ENCODE measurements at regions not wholly inside any gene's neighbourhood (a gene's known extent, or its start where the extent isn't known, plus 50 kb on each side); places are given as distances from the start of the nearest gene placed in this dataset.

DNA sequence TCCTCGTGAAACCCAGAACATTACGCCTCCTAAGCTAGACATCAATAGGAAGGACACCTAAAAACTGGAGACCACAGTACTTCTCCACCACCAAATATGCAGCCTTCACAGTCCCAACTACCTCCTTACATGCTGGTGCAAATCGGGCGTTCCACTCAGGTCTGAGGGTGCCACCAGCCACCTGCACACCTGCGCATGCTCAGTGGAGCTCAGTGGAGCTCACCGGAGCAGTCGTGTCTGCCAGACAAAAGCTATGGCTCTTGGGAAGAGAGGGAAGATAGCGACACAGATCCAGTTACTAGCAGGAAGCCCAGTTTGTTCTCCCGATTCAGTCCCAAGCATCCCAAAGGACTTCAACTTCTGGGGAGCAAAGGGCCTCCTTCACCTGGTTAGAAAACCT lies 237.1 kb downstream of the TSHZ3 start:
- Histone ChIP-seq H3K9me3 (no peaks in the 10 kb centered on the region), H3K4me1 (ENCODE audit: low read depth) (no peaks in the 10 kb centered on the region), H3K36me3 (ENCODE audit: low read depth) (no peaks in the 10 kb centered on the region), H3K4me3 (no peak overlapping the region)
- ATAC-seq (no peak), DNase-seq (no peak)
- intact Hi-C loops (cut with DNase I, micrococcal nuclease), result no loop called here
- TF ChIP-seq, protein P1, sequence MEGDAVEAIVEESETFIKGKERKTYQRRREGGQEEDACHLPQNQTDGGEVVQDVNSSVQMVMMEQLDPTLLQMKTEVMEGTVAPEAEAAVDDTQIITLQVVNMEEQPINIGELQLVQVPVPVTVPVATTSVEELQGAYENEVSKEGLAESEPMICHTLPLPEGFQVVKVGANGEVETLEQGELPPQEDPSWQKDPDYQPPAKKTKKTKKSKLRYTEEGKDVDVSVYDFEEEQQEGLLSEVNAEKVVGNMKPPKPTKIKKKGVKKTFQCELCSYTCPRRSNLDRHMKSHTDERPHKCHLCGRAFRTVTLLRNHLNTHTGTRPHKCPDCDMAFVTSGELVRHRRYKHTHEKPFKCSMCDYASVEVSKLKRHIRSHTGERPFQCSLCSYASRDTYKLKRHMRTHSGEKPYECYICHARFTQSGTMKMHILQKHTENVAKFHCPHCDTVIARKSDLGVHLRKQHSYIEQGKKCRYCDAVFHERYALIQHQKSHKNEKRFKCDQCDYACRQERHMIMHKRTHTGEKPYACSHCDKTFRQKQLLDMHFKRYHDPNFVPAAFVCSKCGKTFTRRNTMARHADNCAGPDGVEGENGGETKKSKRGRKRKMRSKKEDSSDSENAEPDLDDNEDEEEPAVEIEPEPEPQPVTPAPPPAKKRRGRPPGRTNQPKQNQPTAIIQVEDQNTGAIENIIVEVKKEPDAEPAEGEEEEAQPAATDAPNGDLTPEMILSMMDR (IDR thresholded peaks at IDR 0.05), result no peak

DNA sequence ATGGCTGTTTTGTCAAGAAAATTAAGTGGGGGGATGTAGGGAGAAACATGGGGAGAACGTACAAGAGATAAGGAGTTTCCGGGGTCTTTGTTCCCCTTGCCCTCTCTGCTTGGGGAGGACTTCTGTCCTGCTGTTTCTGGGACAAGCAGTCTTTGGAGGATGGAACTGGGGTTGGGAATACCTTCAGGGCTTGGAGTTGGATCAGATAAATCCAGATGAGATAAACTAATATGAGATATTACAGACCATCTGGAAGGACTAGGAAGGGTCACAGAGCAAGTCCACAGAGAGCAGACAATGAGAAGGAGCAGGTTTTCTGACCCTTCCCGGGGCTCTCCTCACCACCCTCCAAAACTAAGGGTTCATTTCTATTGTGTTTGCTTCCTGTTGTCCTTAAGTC lies 237.5 kb downstream of the TSHZ3 start:
- ATAC-seq, result no peak
- DNase-seq, result no peak
- no peak overlapping the region for H3K4me3 ChIP-seq
- no peaks in the 10 kb centered on the region for H3K9me3 ChIP-seq
- H3K36me3 ChIP-seq (ENCODE audit: low read depth), result no peaks in the 10 kb centered on the region
- TF ChIP-seq, protein P1 (IDR thresholded peaks at IDR 0.05), result no peak
- intact Hi-C loops (cut with DNase I, micrococcal nuclease), result no loop called here
- no peaks in the 10 kb centered on the region for H3K4me1 ChIP-seq (ENCODE audit: low read depth)

DNA sequence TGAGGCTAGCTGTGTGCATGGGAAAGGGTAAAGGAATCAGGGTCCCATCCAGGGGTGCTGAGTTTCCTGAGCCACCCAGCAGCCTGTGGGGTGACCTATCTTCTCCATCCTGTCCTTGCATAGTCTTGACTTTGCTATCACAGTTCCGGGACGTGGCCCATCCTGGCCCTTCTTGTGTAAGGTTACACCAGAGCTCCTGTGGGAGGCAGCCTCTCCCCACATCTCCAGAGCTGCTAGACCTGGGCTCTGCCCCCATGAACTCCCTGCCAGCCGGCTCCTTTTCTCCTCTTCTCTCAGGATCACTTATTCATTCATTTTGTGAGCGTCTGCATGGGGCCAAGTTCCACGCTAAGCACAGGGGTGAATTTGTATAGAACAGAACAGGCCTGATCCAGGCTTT lies 238.9 kb downstream of the TSHZ3 start:
- intact Hi-C loops (cut with DNase I, micrococcal nuclease), result no loop called here
- no peaks in the 10 kb centered on the region for H3K9me3 ChIP-seq
- TF ChIP-seq, protein P1 (IDR thresholded peaks at IDR 0.05), result no peak
- ATAC-seq (no peak), DNase-seq (no peak)
- no peaks in the 10 kb centered on the region for H3K4me1 ChIP-seq (ENCODE audit: low read depth)
- no peak overlapping the region for H3K4me3 ChIP-seq
- no peaks in the 10 kb centered on the region for H3K36me3 ChIP-seq (ENCODE audit: low read depth)

DNA sequence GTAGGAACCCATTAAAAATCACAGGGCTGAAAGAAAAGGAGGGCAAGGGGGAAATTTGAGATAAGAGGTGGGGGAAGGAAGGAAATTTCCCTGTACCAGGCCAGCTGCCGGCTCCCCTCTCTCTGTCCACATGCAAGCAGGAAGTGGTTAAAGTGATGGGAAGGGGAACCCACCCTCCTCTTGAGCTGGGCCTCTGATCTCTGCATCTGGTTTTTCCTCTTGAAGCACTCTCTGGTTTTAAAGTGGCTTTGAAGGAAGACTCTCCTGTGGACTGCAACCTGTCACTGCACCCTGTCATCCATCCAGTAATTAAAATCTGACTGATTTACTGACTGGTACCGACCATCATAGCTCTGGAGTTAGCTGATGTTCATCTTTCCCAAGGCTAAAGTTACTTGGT lies 239.6 kb downstream of the TSHZ3 start:
- Histone ChIP-seq H3K36me3 (ENCODE audit: low read depth) (no peaks in the 10 kb centered on the region), H3K4me1 (ENCODE audit: low read depth) (no peaks in the 10 kb centered on the region), H3K4me3 (no peak overlapping the region), H3K9me3 (no peaks in the 10 kb centered on the region)
- TF ChIP-seq, protein P1 (IDR thresholded peaks at IDR 0.05), result no peak
- DNase-seq, result no peak
- no peak for ATAC-seq
- intact Hi-C loops (cut with DNase I, micrococcal nuclease), result no loop called here

DNA sequence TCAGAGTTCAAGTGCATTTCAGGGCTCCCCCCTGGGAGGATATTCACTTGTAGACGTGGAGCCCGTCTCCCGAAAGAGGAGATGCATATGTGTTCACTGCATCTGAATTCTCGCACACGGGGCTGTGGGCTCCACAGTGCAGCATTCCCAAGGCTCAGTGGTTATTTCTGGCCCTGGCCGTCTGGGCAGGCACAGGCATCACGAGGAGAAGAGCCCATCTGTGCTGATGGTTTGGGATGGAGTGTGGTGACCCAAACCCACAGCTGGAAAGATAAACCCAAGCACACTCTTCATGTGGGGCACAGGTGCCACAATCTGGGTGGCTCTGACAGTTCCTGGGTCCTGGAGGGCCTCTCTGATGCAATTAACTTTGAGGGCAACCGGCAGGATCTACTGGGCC lies 242.1 kb downstream of the TSHZ3 start:
- DNase-seq (no peak), ATAC-seq (no peak)
- intact Hi-C loops (cut with DNase I, micrococcal nuclease), result no loop called here
- Histone ChIP-seq H3K4me3 (no peak overlapping the region), H3K36me3 (ENCODE audit: low read depth) (no peaks in the 10 kb centered on the region), H3K9me3 (no peaks in the 10 kb centered on the region), H3K4me1 (ENCODE audit: low read depth) (no peaks in the 10 kb centered on the region)
- TF ChIP-seq, protein P1 (IDR thresholded peaks at IDR 0.05), result no peak

DNA sequence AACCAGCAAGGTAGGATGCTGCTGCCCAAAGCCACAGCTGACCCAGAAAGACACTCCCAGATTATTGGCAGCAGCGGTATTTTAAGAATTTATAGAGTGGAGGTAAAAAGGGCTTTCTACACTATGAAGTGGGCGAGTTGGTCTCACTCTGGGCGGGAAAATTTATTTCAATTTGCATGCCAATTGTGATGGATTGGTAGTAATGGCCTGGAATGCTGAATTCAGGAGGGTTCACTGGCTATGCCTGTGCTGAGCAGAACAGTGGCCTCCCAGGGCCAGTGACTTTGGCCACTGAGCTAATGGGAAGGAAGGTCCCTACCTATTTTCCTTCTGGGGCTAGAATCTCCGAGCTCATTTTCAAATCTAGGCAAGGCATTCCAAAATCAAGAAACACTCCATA lies 243.5 kb downstream of the TSHZ3 start:
- no peak for DNase-seq
- intact Hi-C loops (cut with DNase I, micrococcal nuclease), result no loop called here
- ATAC-seq, result no peak
- Histone ChIP-seq H3K36me3 (ENCODE audit: low read depth) (no peaks in the 10 kb centered on the region), H3K9me3 (no peaks in the 10 kb centered on the region), H3K4me1 (ENCODE audit: low read depth) (peaks cover 6% of the 10 kb centered on the region), H3K4me3 (no peak overlapping the region)
- TF ChIP-seq, protein P1 (IDR thresholded peaks at IDR 0.05), result no peak
